ENCODE measurements at regions not wholly inside any gene's neighbourhood (a gene's known extent, or its start where the extent isn't known, plus 50 kb on each side); places are given as distances from the start of the nearest gene placed in this dataset.

DNA sequence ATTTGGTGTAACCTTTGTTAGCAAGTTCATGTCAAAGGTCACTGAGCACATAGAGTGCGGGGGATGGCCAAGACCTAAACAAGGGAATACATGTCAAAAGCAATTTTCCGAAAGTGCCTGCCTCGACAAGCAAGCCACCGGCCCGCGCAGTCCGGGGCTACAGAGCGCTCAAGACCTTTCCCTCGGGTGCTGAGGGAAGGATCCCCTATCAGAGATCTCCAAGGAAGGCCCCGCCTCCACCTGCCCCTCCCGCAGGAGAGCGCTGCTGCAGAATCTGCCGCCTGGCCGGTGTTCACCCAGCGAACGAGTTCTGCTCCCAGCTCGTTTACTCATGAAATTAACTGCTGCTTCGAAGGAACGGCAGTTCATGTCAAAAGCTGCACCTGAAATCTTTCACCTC lies 252.7 kb downstream of the BMP7 start:
- Mint-ChIP-seq H3K27me3 (ENCODE audit: low read depth) (peaks cover 24% of the 10 kb centered on the region), H3K36me3 (ENCODE audit: low read depth) (no peaks in the 10 kb centered on the region), H3K9me3 (no peaks in the 10 kb centered on the region), H3K4me1 (ENCODE audit: low read depth) (no peaks in the 10 kb centered on the region), H3K27ac (no peak overlapping the region), H3K4me3 (no peak overlapping the region)

DNA sequence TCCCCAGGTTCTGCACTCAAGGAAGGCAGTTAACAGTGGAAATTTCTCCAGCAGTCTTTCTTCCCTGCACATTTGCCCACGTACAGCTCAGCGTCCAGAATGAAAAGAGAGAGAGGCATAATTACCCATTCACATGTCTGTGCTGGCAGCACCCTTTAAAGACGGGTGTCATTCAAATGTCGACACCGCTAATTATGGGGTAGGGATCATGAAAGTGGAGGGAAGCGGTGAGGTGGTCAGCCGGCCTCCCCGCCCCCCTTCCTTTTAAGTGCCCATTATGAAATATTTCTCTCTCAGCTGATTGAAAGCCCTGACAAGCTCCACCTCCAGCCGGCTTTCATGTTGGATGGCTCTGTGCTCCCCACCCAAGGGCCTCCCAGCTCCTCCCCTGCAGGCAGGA lies 246.1 kb downstream of the BMP7 start:
- no peak overlapping the region for H3K27ac Mint-ChIP-seq
- no peaks in the 10 kb centered on the region for H3K9me3 Mint-ChIP-seq
- no peaks in the 10 kb centered on the region for H3K36me3 Mint-ChIP-seq (ENCODE audit: low read depth)
- no peaks in the 10 kb centered on the region for H3K4me1 Mint-ChIP-seq (ENCODE audit: low read depth)
- H3K4me3 Mint-ChIP-seq = no peak overlapping the region
- H3K27me3 Mint-ChIP-seq (ENCODE audit: low read depth) = peaks cover 7% of the 10 kb centered on the region

DNA sequence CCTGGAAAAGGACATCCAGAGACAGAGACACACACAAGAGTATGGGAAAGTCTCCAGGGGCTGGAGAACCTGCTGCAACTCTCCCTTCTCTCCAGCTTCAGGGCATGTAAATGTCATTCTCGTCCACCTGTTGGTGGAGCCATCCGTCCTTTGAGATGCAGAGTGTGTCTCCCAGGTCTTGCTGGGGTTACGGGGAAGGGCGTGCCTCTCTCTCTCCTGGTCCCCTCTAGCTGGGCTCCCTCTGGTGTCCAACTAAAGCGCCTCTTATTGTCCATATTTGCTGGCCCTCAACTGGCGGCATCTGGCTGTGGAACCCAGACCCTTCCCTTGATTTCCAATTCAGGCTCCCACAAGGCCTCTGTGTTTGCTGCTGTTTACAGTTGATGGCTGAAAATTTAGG lies 244.1 kb downstream of the BMP7 start:
- H3K4me1 Mint-ChIP-seq (ENCODE audit: low read depth) = no peaks in the 10 kb centered on the region
- no peak overlapping the region for H3K27ac Mint-ChIP-seq
- H3K4me3 Mint-ChIP-seq = no peak overlapping the region
- no peaks in the 10 kb centered on the region for H3K36me3 Mint-ChIP-seq (ENCODE audit: low read depth)
- H3K9me3 Mint-ChIP-seq = no peaks in the 10 kb centered on the region
- peaks cover 7% of the 10 kb centered on the region for H3K27me3 Mint-ChIP-seq (ENCODE audit: low read depth)

DNA sequence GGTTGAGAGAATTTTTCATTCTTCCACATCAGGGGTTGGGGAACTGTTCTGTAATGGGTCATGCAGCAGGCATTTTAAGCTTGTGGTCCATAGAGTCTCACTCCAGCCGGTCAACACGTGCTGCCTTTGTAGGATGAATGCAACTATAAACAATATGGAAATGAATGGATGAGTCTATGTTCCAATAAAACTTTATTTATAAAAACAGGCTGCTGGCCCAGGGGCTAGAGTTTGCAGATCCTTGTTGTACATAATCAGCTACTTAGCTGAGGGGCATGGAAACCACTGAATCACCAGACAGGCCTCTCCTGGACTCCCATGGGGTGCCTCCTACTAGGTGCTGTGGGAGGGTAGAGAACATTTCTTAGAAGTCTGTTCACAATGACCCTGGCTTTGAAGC lies 243.4 kb downstream of the BMP7 start:
- no peak overlapping the region for H3K4me3 Mint-ChIP-seq
- peaks cover 7% of the 10 kb centered on the region for H3K27me3 Mint-ChIP-seq (ENCODE audit: low read depth)
- no peaks in the 10 kb centered on the region for H3K9me3 Mint-ChIP-seq
- H3K4me1 Mint-ChIP-seq (ENCODE audit: low read depth) = no peaks in the 10 kb centered on the region
- no peaks in the 10 kb centered on the region for H3K36me3 Mint-ChIP-seq (ENCODE audit: low read depth)
- no peak overlapping the region for H3K27ac Mint-ChIP-seq

- no peak overlapping the region for H3K27ac Mint-ChIP-seq
- H3K4me3 Mint-ChIP-seq = no peak overlapping the region
- no peaks in the 10 kb centered on the region for H3K4me1 Mint-ChIP-seq (ENCODE audit: low read depth)
- no peaks in the 10 kb centered on the region for H3K9me3 Mint-ChIP-seq
- H3K36me3 Mint-ChIP-seq (ENCODE audit: low read depth) = no peaks in the 10 kb centered on the region
- peaks cover 5% of the 10 kb centered on the region for H3K27me3 Mint-ChIP-seq (ENCODE audit: low read depth)
Observed at GRCh38 chr20:57023997-57024396, 242.4 kb downstream of the BMP7 start.

DNA sequence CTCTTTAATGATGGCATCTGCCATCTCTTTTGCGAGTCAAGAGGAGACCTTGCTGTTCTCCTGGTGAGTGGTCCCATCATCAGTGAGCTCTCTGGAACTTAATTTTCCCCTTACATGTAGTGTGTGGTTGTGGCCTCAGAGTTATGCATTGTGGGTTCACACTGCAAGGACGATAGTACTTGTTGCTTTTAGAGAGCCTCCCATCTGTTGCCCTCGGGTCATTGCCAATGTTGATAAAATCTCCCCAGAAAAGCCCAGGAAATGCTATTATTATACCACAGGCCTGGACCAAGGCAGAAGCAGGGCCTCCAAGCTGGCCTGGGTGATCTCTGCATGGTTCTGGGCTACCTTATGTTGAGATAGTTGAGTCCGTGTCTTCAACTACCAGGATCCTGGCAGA lies 241.6 kb downstream of the BMP7 start:
- no peaks in the 10 kb centered on the region for H3K4me1 Mint-ChIP-seq (ENCODE audit: low read depth)
- peaks cover 4% of the 10 kb centered on the region for H3K27me3 Mint-ChIP-seq (ENCODE audit: low read depth)
- H3K4me3 Mint-ChIP-seq = no peak overlapping the region
- H3K9me3 Mint-ChIP-seq = no peaks in the 10 kb centered on the region
- H3K27ac Mint-ChIP-seq = no peak overlapping the region
- H3K36me3 Mint-ChIP-seq (ENCODE audit: low read depth) = no peaks in the 10 kb centered on the region

- Mint-ChIP-seq H3K36me3 (ENCODE audit: low read depth) (no peaks in the 10 kb centered on the region), H3K4me1 (ENCODE audit: low read depth) (no peaks in the 10 kb centered on the region), H3K27me3 (ENCODE audit: low read depth) (peaks cover under 1% of the 10 kb centered on the region), H3K27ac (no peak overlapping the region), H3K4me3 (no peak overlapping the region), H3K9me3 (no peaks in the 10 kb centered on the region)
Observed at GRCh38 chr20:57025261-57025660, 241.2 kb downstream of the BMP7 start.

DNA sequence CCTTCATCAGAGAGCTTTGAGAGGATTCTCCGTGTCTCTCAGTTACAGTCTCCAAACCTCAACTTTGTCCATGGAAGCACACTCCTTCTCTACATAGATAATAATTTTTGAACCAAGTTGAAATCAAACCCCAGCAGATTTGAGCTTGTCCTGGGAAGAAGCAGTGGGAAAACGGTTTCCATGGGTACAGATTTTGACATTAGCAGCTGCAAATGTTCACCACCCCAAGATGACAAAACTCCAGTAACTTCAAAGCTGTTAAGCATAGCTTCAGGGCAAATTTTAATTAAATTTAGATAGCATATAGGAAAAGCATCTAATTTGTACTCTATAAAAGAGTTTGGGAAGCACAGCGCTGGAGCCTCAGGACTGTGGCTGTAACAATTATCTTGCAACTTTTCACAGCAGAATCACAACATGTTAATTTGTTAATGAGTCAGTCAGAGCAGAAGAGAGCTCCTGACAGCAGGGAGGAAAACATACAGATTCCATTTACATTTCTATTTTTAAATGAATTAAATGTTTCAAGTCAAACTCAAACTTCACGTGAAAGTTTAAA lies 240.7 kb downstream of the BMP7 start:
- H3K27ac Mint-ChIP-seq = no peak overlapping the region
- no peaks in the 10 kb centered on the region for H3K27me3 Mint-ChIP-seq (ENCODE audit: low read depth)
- H3K4me1 Mint-ChIP-seq (ENCODE audit: low read depth) = no peaks in the 10 kb centered on the region
- no peak overlapping the region for H3K4me3 Mint-ChIP-seq
- H3K36me3 Mint-ChIP-seq (ENCODE audit: low read depth) = no peaks in the 10 kb centered on the region
- no peaks in the 10 kb centered on the region for H3K9me3 Mint-ChIP-seq

DNA sequence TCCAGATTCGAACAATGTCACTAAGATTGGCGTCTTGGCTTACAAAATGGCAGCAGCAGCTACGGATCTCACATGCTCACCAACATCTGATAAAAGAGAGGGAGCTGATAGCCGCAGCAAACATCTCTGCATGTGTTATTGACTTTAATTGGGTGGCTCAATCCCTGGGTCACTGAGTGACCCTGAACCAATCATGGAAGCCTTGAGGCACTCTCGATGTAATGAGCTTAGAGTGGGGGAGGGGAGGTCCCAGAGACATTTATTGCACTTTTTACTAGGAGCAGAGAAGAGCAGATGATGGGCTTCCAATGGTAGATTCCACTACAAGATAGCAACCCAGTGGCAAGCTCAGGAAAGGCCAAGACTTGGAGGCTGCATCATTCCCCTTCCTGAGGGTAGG lies 238.7 kb downstream of the BMP7 start:
- Mint-ChIP-seq H3K36me3 (ENCODE audit: low read depth) (no peaks in the 10 kb centered on the region), H3K27ac (no peak overlapping the region), H3K4me1 (ENCODE audit: low read depth) (no peaks in the 10 kb centered on the region), H3K9me3 (no peaks in the 10 kb centered on the region), H3K4me3 (no peak overlapping the region), H3K27me3 (ENCODE audit: low read depth) (no peaks in the 10 kb centered on the region)

DNA sequence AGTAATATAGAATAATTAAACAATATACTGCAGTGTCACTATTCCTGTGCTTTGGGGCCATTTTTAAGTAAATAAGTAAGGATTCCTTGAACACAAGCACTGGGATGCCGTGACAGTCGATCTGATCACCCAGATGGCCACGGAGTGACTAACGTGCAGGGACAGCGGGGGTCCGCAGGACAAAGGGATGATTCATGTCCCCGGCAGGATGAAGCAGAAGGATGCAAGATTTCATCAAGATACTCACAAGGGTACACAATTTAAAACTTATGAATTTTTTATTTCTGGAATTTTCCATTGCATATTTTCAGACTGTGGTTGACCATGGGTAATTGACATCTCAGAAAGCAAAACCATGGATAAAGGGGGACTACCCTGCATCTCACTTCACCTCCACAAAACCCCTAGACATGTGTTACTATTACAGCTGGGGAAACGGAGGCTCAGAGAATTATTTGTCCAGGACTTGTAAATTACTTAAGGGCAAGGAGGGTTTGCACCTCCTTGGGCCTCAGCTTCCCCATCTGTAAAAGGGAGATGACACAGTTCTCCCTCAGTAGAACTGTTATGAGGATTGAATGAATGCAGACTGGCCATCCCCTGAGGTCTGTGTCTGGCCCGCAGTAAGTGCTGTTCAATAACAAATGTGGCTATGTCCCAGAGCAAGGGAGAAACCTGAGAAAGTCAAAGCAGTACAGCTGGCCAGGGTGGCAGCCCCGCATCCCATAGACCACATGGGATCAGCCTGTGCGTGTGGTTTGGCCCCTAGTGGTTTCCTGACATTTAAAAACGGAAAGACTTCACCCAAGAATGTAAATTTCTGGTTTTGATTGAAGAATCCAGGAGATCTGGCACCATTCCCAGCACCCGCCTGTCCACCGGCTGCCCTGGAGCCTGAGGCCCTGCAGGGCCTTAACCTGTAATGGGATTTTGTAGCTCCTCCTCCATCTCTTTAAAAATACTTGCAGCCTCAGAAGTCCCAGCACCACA lies 235.5 kb downstream of the BMP7 start:
- Mint-ChIP-seq H3K36me3 (ENCODE audit: low read depth) (no peaks in the 10 kb centered on the region), H3K27me3 (ENCODE audit: low read depth) (no peaks in the 10 kb centered on the region)

GRCh38 chr20:57031867-57032355 lies 234.5 kb downstream of the BMP7 start:
- Mint-ChIP-seq H3K4me1 (ENCODE audit: low read depth) (no peaks in the 10 kb centered on the region), H3K27me3 (ENCODE audit: low read depth) (no peaks in the 10 kb centered on the region), H3K36me3 (ENCODE audit: low read depth) (no peaks in the 10 kb centered on the region), H3K27ac (no peak overlapping the region), H3K9me3 (peaks cover 4% of the 10 kb centered on the region), H3K4me3 (no peak overlapping the region)

More for the DNA sequence above, 235.5 kb downstream of the BMP7 start:
- Mint-ChIP-seq H3K4me1 (ENCODE audit: low read depth) (no peaks in the 10 kb centered on the region), H3K9me3 (peaks cover 4% of the 10 kb centered on the region), H3K4me3 (no peak overlapping the region), H3K27ac (no peak overlapping the region)

- no peaks in the 10 kb centered on the region for H3K36me3 Mint-ChIP-seq (ENCODE audit: low read depth)
- peaks cover 4% of the 10 kb centered on the region for H3K9me3 Mint-ChIP-seq
- H3K27ac Mint-ChIP-seq = no peak overlapping the region
- no peaks in the 10 kb centered on the region for H3K27me3 Mint-ChIP-seq (ENCODE audit: low read depth)
- H3K4me1 Mint-ChIP-seq (ENCODE audit: low read depth) = no peaks in the 10 kb centered on the region
- H3K4me3 Mint-ChIP-seq = no peak overlapping the region
Observed at GRCh38 chr20:57032847-57033246, 233.6 kb downstream of the BMP7 start.

- Mint-ChIP-seq H3K4me3 (no peak overlapping the region), H3K27me3 (ENCODE audit: low read depth) (no peaks in the 10 kb centered on the region), H3K36me3 (ENCODE audit: low read depth) (no peaks in the 10 kb centered on the region), H3K27ac (no peak overlapping the region), H3K9me3 (peaks cover 4% of the 10 kb centered on the region), H3K4me1 (ENCODE audit: low read depth) (no peaks in the 10 kb centered on the region)
Observed at GRCh38 chr20:57034001-57034400, 232.4 kb downstream of the BMP7 start.

DNA sequence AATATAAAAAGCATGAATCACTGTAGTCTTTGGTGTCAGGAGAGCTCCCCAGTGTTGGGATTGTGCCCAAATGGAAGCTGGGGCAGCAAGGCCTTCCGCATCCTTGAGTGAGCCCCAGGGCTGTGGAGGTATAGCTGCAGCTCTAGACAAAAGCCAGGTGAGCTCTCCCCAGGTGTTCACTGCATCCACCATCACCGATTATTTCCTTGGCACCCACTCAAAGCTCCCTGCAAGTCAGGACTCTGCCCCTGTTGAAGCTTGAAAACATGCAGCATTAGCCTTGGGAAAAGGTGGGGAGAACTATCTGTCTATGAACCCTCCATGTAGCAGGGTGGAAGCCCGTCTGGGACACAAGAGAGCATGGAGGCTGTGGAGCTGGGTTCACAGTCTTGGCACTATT lies 228.8 kb downstream of the BMP7 start:
- H3K4me1 Mint-ChIP-seq (ENCODE audit: low read depth) = no peaks in the 10 kb centered on the region
- no peak overlapping the region for H3K27ac Mint-ChIP-seq
- H3K27me3 Mint-ChIP-seq (ENCODE audit: low read depth) = no peaks in the 10 kb centered on the region
- H3K9me3 Mint-ChIP-seq = peaks cover 4% of the 10 kb centered on the region
- no peak overlapping the region for H3K4me3 Mint-ChIP-seq
- H3K36me3 Mint-ChIP-seq (ENCODE audit: low read depth) = no peaks in the 10 kb centered on the region

Data from T-helper 1 cell treated with Interleukin-12 subunit alpha and Interleukin-12 subunit beta and Interleukin-4 antibody, amounts not matched to agents 30 μg/mL and 1 μg/mL, for 36 hours (primary cell).